ENCODE measurements at regions not wholly inside any gene's neighbourhood (a gene's known extent, or its start where the extent isn't known, plus 50 kb on each side); places are given as distances from the start of the nearest gene placed in this dataset.
"Not testable (repeated sequence)": the region's sequence is repeated elsewhere in the genome, so short reads cannot be mapped to it uniquely, and the experiment has no call there.

DNA sequence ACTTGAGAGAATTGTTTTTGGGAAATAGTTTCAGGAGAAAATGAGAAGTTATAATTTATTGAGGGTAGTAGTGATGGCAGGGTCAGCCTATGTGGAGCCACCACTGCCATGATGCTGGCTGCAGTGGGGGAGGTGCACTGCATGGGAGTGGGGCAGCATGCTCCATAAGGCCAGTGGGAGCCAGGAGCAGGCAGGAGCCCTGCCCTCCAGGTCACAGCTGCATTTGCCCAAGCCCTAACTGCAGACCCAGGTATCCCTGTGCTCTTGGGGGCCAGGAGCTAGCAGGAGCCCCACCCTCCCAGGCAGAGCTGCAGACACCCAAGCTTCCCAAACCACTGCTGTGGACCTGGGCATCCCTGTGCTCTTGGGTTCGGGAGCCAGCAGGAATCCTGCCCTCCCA lies 757.3 kb upstream of the CRIM1 start:
- H3K27me3 Mint-ChIP-seq, result no peaks in the 10 kb centered on the region
- no peak for TF ChIP-seq CTCF (conservative IDR thresholded peaks at IDR 0.05)
- no peaks in the 10 kb centered on the region for H3K36me3 Mint-ChIP-seq
- no peak for DNase-seq (ENCODE audit: extremely low spot score, unreplicated experiment)
- H3K9me3 Mint-ChIP-seq, result peaks cover 5% of the 10 kb centered on the region
- no peaks in the 10 kb centered on the region for H3K4me1 Mint-ChIP-seq (ENCODE audit: unreplicated experiment)
- no peak overlapping the region for H3K27ac Mint-ChIP-seq
- H3K4me3 Mint-ChIP-seq, result no peak overlapping the region

- no peak overlapping the region for H3K27ac Mint-ChIP-seq
- no peaks in the 10 kb centered on the region for H3K36me3 Mint-ChIP-seq
- H3K27me3 Mint-ChIP-seq, result no peaks in the 10 kb centered on the region
- no peaks in the 10 kb centered on the region for H3K4me1 Mint-ChIP-seq (ENCODE audit: unreplicated experiment)
- H3K9me3 Mint-ChIP-seq, result peaks cover 11% of the 10 kb centered on the region
- TF ChIP-seq CTCF (conservative IDR thresholded peaks at IDR 0.05), result no peak
- H3K4me3 Mint-ChIP-seq, result no peak overlapping the region
- DNase-seq (ENCODE audit: extremely low spot score, unreplicated experiment), result no peak
Observed at GRCh38 chr2:35591886-35592285, 763.7 kb upstream of the CRIM1 start.

GRCh38 chr2:35585972-35586371 lies 769.6 kb upstream of the CRIM1 start:
- Mint-ChIP-seq H3K27ac (no peak overlapping the region), H3K36me3 (no peaks in the 10 kb centered on the region), H3K9me3 (peaks cover 21% of the 10 kb centered on the region), H3K27me3 (no peaks in the 10 kb centered on the region), H3K4me3 (no peak overlapping the region), H3K4me1 (ENCODE audit: unreplicated experiment) (no peaks in the 10 kb centered on the region)
- DNase-seq (ENCODE audit: extremely low spot score, unreplicated experiment), result no peak
- TF ChIP-seq CTCF (conservative IDR thresholded peaks at IDR 0.05), result no peak

GRCh38 chr2:35582637-35583036 lies 772.9 kb upstream of the CRIM1 start:
- H3K4me3 Mint-ChIP-seq, result no peak overlapping the region
- H3K27ac Mint-ChIP-seq, result no peak overlapping the region
- H3K27me3 Mint-ChIP-seq, result no peaks in the 10 kb centered on the region
- no peak for TF ChIP-seq CTCF (conservative IDR thresholded peaks at IDR 0.05)
- H3K9me3 Mint-ChIP-seq, result peaks cover 17% of the 10 kb centered on the region
- no peaks in the 10 kb centered on the region for H3K4me1 Mint-ChIP-seq (ENCODE audit: unreplicated experiment)
- DNase-seq (ENCODE audit: extremely low spot score, unreplicated experiment), result no peak
- no peaks in the 10 kb centered on the region for H3K36me3 Mint-ChIP-seq

GRCh38 chr2:35580956-35581355 lies 774.6 kb upstream of the CRIM1 start:
- no peaks in the 10 kb centered on the region for H3K36me3 Mint-ChIP-seq
- H3K9me3 Mint-ChIP-seq, result peaks cover 5% of the 10 kb centered on the region
- no peaks in the 10 kb centered on the region for H3K4me1 Mint-ChIP-seq (ENCODE audit: unreplicated experiment)
- H3K27ac Mint-ChIP-seq, result no peak overlapping the region
- TF ChIP-seq CTCF (conservative IDR thresholded peaks at IDR 0.05), result no peak
- no peaks in the 10 kb centered on the region for H3K27me3 Mint-ChIP-seq
- H3K4me3 Mint-ChIP-seq, result no peak overlapping the region
- no peak for DNase-seq (ENCODE audit: extremely low spot score, unreplicated experiment)

- not testable (repeated sequence) for H3K9me3 Mint-ChIP-seq; H3K27ac Mint-ChIP-seq; H3K36me3 Mint-ChIP-seq; DNase-seq (ENCODE audit: extremely low spot score, unreplicated experiment); H3K4me3 Mint-ChIP-seq; H3K4me1 Mint-ChIP-seq (ENCODE audit: unreplicated experiment); H3K27me3 Mint-ChIP-seq
Observed at GRCh38 chr2:35568574-35568973, 787.0 kb upstream of the CRIM1 start.
